ENCODE measurements at regions not wholly inside any gene's neighbourhood (a gene's known extent, or its start where the extent isn't known, plus 50 kb on each side); places are given as distances from the start of the nearest gene placed in this dataset.

DNA sequence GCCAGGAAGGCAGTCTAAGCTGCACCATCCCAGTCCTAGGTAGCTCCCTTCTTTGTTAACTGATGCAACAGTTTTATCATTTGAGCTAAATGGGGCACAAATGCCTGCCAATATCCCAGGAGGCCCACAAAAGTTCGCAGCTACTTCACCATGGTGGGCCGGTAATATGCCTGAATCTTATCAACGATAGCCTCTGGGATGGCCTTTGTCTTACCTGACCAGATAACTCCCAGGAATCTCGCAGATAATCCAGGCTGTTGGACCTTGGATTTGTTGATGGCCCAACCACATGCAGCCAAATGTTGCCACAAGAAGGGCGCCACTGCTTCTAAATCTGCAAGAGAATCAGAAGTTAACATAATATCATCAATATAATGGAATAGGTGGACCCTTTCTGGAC lies 83.8 kb upstream of the ATP10B start:
- TF ChIP-seq EZH2 (IDR thresholded peaks at IDR 0.05; ENCODE audit: insufficient read depth, poor library complexity, severe bottlenecking) (no peak), EZH2phosphoT487 (IDR thresholded peaks at IDR 0.05; ENCODE audit: insufficient read depth, low read depth) (no peak)

Measured in GM23248 (cell line).